NCI-H187 (cell line): ENCODE measurements at regions not wholly inside any gene's neighbourhood (a gene's known extent, or its start where the extent isn't known, plus 50 kb on each side); places are given as distances from the start of the nearest gene placed in this dataset.

Experiments used
- DNase-seq, 2 experiments: peaks; one replicate each; lab custom pipeline; 2025; lab: John Stamatoyannopoulos, UW

DNA sequence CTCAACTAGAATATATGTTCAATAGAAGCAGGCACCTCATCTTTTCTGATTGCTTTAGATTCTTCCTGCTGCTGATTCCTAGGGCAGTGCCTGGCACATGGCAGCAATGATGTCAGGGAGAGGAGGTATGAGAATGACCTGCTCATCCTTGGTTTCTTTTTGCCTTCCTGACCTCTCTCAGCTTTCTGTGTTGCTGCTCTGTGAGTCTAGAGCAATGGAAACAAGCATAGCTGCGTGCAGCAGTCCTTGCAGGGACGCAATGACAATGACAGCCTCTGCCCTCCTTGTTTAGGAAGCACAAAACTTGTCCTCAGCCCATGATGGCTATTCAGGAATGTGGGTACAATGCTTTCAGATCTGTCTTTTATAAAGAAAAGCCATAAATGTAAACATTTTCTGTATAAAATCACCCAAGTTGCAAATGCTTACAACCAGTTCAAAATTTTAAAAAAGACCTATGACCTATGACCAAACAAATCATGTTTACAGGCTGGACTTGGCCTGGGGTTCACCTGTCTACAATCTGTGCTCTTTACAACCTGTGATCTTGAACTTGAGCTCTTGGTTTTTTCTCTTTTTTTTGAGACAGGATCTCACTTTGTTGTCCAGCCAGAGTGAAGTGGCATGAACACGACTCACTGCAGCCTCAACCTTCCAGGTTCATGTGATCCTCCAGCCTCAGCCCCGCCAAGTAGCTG is 549.4 kb upstream of the ATP2B1 start:
- no peak for DNase-seq

DNA sequence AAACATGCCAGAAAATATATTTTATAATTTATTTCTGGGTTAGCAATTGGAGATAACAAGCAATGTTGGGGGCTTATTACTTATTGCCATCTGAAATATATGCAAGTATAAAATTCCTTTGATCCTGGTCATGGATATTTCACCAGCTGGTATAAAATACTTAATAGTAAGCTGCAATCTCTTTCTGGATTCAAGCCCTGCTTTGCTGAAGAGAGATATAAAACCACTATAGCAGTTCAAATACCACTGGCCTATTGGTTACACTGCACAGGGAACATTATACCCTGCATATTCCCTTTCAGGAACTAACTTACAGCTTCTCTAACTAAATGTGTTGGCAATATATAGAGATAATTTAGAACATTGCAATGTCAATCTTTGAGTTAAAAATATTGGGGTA is 546.2 kb upstream of the ATP2B1 start:
- DNase-seq: no peak

DNA sequence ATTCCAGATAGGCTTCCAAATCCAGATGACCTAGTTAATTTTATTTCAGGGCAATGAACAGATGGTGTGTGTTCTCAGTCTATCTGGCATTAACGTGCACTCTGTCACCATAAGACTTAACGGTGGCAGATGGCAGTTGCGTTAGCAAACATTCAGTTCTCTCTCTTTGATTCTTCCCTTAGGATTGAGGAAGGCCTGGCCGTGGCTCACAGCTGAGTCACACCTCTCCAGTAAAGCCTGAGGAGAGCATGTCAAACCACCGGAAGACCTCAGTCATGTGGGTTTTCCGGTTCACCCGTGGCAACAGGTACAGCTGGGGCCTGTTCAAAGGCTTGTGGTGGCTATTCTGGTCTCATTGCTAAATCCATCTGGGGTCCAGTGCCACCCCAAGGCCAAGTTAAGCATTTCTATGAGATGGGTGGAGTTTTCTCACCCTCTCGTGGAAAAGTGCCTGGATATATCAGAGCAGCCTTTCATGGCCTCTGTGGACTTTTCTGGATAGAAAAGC is 545.1 kb upstream of the ATP2B1 start:
- no peak for DNase-seq

DNA sequence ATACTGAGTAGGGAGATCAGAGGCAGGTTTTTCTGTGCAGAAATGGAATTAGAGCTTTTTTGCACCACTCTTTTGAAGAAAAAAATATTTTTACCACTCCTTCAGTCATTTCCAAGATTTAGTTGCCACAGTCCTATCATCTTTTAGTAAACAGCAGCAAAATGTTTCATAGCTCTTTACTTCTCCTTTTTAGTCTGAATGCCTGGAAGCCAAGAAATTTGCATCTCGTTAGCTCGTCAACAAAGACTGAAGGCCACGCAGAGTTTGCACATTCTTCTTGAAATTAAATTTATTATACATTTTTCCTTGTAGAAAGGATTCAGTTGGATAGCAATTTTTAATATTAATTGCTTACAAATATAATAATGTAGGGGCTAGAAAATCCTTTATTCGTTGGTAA is 544.5 kb upstream of the ATP2B1 start:
- DNase-seq: no peak

DNA sequence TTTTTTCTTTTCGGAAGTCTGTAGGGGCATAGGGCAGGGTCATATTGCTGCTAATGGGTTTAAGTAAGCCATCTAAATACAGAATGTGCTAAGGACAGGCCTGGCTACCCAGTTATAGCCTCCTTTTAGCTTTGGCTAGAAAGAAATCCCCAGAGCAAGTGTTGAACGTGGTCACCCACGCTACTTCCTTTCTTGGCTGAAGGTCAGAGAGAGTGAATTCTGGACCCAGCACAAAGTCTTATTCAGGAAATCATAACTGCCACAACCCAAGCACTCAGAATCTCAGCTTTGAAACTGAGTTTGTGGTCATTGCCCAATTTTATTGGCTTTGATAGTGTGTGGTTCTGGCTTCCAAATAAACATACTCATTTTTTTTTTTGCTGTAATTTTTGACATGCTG is 542.1 kb upstream of the ATP2B1 start:
- no peak for DNase-seq

DNA sequence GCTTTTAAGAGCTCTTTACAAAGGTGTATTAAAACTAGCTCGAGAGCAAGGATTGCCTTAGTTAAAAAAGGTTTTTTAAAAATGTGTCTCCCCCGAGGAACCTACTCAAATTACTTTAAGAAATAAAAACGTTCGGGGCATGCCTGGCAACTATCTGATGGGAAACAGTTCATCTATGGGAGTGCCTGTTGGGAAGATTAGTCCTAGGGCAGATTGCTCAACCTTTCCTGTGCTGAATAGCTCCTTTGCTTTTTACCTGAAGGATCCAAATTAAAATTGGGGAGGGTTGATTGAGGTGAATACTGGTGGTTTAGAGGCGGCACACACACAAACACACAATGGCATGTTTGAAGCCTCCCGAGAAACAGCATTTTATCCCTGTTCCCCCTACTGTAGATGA is 541.4 kb upstream of the ATP2B1 start:
- no peak for DNase-seq

DNA sequence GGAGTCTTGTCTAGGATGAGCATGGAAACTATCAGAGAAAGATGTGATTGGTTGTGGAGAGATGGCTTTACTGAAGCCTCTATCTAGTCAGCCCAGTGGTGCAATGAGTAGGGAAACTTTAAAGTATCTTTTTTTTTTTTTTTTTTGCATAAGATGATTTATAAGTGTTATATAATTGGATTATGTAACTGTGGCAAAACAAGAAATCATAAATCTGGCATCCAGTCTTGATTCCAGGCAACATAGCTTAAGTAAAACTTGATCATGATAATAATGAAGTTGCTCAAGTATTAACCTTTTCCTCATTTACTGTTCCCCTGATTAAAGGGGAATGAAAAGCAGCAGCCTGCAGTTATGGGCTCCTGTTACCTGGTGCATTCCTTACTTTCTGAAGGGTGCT is 538.0 kb upstream of the ATP2B1 start:
- no peak for DNase-seq

DNA sequence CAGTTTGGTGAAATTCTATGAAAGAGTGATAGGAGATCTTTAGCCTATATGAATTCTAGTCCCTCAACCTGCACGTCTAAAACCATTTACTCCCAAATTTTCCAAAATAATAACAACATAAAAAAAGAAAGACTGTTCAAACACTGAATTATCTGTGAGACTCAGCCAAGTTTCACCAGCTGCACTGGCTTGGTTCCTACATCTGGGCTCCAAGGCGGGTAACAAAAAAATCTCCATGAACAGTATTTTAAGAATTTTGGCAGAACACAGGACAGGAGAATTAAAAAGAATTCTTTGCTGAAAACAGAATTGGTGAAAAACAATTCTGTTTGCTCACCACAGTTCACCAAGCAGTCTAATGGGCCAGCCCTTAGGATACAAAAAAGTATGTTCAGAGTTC is 536.8 kb upstream of the ATP2B1 start:
- no peak for DNase-seq

DNA sequence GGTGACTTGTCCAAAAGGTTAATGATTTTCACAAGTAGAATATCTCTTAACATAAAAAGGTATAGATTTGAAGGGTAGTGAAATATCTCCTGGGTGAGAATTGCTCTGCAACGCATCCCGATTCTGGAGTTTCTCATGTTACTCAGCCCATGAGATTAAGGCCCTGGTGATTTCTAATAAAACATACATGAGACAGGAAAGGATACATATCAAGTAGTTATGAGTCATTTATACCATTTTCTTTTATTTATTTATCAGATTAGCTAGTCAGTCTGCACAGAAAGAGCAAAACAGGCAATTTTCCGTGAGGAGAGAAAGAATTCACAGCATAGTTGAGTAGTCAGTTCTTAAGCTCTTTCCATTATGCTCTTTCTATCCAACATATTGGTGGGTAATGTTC is 535.6 kb upstream of the ATP2B1 start:
- DNase-seq: no peak

DNA sequence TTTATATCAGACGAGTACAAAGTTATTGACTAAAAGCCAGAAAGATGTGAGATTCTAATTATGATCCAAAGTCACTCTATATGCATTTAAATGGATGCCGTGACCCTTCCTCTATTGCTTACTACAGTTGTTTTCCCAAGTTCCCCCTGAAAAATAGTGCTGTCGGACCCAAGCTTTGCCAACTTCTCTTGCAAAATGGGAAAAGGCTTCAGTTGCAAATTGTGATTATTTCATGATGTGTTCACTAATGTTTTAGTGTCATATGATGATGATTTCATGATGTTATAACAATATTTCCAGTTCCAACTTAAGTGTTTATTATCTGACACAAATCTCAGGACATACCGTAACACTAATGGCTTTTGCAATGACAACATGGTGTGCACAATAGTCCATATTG is 534.6 kb upstream of the ATP2B1 start:
- no peak for DNase-seq

DNA sequence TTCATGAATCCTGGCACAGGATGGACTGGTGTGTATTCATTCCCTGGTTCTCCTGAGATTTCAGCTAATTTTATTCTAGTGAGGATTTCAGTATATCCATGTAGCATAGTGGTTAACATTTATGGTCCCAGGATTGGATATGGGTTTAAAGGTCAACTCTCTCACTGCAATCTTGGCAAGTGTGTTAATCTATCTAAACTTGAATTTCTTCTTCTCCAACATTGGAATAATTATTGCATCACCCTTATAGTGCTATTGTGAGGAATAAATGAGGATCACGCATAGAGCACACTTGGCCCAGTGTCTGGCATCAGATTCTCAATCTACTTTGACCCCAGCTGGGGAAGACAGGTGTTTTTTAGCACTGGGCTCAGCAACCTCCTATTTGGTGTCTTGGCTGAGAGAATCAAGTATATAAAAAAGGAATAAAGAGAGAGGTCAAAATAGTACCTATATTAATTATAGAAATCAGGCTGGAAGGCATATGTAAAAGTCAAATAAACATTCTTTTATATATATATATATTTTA is 531.2 kb upstream of the ATP2B1 start:
- no peak for DNase-seq

DNA sequence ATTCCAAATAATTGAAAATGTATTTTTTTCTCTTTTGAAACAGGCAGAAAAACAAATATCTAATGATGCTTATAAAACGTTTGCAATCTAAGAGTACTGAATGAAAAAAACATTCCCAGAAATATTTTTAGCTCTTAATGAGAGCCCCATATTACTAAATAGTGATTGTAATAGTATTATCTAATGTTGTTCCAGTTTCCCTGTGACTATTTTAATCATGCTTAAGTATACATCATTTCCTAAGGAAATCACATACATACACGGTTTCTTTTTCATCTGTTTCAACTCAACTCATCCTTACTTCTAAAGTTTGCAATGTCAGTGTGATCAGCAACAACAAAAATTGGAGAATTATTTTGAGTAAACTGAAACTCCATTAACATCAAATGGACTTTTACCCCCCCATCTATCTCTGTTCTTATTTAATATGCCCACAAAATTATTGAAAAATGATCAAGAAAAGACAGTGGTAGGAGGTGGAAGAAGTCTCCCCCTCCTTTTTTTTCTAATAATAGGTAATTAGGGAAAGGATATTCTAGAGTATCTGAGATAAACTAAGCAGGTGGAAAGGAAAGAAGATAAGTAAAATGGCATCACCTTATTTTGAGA is 530.1 kb upstream of the ATP2B1 start:
- DNase-seq: no peak

DNA sequence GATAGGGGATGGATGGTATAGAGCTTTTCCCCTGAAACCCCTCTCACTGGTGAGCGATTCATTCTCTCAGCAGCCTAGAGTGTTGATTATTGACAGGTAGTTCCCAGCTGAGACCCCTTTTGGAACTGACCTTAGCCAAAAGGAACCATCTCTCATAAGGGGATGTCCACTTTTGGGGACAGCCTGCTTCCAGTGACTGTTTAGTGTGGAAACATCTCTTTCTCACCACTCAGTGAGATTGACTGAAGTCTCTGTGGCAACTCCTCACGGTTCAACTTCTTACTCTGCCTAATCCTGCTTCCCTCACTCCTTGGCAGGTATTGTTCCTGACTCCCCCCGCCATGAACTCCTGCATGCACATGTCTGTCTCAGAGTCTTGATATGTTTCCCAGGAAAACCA is 529.2 kb upstream of the ATP2B1 start:
- DNase-seq: no peak

DNA sequence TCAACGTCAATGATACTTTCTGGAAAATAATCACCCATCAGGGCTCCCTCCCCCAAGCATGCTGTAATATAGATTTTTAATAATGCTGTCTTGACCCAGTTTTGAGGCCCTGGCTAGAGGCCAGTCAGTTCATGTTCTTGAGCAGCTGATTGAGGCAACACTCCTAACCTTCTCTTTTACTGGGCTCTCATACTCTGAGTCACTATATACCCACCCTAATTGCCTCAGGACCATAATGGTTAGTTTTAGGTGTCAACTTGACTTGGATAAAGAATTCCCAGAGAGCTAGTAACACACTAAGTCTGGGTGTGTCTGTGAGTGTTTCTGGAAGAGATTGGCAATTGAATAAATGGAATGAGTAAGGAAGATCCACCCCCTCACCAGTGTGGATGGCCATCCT is 527.0 kb upstream of the ATP2B1 start:
- no peak for DNase-seq

DNA sequence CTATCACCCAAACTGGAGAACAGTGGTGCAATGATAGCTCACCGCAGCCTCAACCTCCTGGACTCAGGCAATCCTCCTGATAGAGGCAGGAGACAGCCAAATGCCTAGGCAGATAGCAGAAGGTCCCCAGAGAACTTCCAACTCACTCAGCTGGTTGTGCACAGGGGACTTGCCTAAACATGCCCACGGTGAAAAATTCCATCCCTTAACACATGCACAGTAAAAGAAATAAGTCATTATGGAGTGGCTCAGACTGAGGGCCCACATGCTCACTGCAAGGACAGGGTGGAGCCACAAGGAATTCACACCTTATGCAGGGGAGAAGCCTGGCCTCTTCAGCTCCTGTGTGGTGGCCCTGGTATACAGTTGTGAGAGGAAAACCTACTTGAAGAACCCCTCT is 525.8 kb upstream of the ATP2B1 start:
- DNase-seq: no peak

DNA sequence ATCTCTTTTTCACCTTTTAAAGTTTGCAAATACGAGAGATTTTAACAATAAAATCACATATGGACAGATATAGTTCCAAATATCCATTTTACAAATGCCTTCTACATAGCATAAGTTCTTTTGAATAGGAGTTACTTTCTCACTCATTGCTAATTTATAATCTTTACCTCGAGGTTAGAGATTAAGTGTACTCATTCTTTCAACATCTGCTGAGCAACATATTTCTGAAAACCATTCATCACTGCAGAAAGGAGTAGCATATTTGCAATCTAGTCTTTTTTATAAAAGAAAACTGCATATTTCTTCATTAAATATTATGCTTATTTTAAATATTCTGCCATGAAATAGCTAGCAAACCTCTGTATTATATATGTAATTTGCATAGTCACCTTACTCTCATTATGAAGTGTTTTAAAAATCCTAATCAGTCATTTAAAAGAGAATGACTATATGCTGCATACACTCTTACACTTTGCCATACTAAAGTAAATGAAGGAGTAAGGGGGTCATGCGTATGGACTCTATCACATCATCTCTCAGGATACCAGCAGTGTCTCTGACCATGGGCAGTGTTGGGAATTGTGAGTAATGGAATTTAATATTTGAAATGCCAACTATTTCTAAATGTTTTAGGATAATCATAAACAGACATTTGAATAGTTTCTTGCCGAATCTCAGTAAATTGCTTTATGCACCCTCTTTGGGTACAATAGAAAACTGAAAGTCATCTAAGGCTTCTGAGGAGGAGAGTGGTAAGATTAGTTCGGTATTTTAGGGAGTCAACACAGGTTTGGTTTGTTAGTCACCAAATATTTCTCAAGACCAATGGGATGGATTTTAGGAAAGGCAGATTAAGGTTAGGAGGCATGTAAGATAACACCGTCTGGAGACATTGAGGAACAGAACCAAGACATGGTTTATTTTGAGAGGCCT is 524.8 kb upstream of the ATP2B1 start:
- DNase-seq: no peak

DNA sequence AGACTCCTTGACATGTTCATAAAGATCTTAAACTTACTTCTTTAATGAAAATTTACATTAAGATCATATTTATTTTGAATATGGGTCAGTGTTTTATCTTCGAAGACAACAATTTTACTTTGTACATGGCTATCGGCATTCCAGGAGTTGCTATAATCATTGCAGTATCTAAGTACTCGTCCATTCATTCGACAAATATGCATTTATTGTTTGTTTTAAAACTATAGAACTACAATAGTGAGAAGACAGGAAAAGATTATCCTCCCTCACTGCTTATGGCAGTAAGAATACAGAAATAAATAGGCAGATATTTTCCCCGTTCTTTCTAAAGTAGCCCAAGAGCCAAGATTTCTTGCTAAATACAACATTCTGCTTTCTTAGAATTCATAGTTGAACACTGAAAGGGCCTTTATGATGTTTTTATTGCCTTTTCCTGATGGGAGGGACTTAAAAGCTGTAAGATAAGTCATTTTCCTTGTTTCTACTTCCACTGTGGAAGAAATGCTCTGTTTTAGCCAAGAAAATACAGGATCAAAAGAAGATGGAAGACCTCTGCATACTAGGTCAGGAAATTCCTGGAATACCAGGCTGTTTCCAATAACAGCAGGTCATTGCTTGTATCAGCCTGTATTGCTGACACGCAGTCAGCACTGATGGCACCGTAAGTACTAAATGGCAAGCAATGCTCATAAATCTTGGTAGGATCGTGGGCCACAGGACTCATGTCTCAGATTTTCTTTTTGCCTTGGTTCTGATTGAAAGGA is 521.0 kb upstream of the ATP2B1 start:
- DNase-seq: no peak

DNA sequence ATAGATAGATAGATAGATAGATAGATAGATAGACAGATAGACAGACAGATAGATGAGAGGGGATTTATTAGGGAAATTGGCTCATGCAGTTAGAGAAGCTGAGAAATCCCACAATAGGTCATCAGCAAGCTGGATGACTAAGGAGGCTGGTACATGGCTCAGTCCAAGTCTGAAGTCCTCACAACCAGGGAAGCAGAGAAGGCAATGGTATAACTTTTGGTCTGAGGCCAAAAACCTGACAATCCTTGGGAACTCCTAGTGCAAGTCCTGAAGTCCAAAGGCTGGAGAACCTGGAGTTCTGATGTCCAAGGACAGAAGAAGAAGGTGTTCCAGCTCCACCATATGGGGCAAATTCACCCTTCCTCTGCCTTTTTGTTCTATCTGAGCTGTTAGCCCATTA is 517.6 kb upstream of the ATP2B1 start:
- DNase-seq: no peak

DNA sequence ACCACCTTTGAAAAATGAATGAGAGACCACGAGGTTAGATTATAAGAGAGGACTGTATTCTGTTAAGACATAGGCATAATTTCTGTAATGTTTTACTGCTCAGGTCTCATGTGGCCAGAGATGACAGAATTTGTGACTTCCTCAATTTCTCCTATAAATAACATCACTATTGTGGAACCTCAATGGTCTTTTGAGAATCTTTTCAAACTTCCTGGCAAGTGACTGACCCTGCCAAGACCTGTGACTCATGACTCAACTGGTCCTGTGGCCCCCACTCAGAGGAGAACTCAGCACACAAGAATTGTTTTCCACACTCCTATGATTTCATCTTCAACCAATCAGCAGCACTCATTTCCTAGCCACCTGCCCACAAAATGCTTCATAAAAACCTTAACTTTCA is 508.2 kb upstream of the ATP2B1 start:
- no peak for DNase-seq

DNA sequence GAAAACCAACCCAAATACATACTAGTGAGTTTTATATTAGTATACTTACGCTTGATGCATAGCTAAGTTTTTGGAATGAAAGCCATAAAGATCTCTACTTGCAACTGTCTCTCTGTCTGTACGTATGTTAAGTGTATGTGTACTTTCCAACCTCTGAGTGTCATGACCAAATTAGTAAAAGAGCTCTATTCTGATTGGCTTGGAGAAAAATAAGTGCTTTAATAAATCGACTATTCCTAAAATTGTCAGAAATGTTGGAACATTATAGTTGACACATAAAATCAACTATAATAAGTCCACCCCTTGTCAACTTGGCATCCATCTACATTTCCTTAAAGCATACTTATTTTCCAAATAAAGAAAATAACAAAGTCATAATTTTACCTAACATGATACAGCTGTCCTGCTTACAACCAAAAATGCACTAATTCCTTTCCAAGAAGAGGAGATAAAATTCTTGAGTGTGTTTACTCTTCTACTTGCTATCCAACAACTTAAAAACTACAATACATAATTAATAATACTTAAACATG is 507.4 kb upstream of the ATP2B1 start:
- no peak for DNase-seq

DNA sequence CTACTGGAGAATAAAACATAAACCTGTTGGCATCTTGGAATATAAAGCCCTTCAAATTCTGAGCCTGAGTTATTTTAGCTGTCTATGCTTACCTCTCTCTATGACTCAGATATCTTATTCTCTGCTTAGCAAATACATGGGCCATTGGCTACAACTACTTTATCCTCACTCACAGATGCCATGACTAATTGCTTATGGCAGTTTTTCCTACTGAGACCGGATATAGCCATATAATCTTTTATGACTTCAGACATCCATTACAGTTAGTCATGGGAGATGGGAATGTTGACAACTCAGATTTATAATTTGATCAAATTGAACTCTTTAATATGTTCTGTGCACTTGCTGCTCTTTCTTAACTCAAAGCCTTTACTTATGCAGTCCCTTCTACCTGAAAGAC is 502.4 kb upstream of the ATP2B1 start:
- DNase-seq: no peak

DNA sequence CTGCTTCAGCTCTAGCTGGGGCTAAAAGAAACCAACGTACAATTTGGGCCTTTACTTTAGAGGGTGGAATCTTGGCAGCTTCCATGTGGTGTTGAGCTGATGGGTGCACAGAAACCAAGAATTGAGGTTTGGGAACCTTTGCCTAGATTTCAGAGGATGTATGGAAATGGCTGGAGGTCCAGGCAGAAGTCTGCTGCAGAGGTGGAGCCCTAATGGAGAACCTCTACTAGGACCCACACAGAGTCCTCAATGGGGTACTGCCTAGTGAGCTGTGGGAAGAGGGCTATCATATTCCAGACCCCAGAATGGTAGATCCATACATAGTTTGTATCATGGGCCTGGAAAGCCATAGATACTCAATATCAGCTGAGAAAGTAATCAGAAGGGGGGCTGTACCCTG is 500.4 kb upstream of the ATP2B1 start:
- DNase-seq: no peak
